ENCODE measurements at regions not wholly inside any gene's neighbourhood (a gene's known extent, or its start where the extent isn't known, plus 50 kb on each side); places are given as distances from the start of the nearest gene placed in this dataset.

DNA sequence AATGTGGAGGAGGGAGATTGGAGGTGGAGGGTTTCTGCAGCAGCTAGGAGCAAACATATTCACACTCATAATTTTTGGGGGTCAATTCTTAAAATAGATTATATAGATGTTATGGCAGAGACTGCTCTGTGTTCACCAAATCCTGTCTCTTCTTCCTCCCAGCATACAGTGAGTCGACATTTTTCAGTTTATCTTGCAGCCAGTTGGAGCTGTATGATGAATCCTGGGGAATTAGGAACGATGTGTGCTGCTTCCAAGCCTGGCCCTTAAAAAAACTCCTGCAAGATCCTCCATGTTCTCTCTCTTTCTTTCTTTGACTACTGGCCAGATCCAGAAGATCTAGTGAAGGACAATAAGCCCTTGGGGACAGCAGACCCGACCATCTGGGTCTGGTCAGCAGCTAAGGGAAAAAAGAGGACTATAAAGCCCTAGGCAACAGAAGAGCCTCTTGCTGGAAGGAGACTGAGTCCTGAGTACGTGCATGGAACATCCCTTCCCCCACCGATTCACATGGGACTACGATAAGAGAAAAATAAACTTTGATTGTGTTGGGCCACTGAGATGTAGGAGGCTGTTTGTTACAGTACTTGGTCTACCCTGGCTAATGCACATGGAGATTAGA lies 55.8 kb upstream of the POMP start:
- TF ChIP-seq CTCF (conservative IDR thresholded peaks at IDR 0.05) = no peak
- Mint-ChIP-seq H3K4me1 (peaks cover 9% of the 10 kb centered on the region), H3K9me3 (no peaks in the 10 kb centered on the region), H3K4me3 (no peak overlapping the region), H3K36me3 (ENCODE audit: low read depth) (no peaks in the 10 kb centered on the region), H3K27ac (no peak overlapping the region), H3K27me3 (ENCODE audit: insufficient read depth) (no peaks in the 10 kb centered on the region)
- 94 to 100% methylated on average over 1 to 6 of the region's 6 CpGs for WGBS, 2 experiments (ENCODE audit: insufficient coverage in 1 of 2, insufficient read length in 1 of 2)
- Histone ChIP-seq H3K9ac (ENCODE audit: extremely low read depth, low read length, poor library complexity, severe bottlenecking) (no peak overlapping the region), H3K4me1 (ENCODE audit: control insufficient read depth, insufficient read depth, low read length) (no peaks in the 10 kb centered on the region), H3K27ac (ENCODE audit: low read depth, low read length) (no peak overlapping the region), H3K27me3 (ENCODE audit: control insufficient read depth, insufficient read depth, low read length, poor library complexity, severe bottlenecking) (no peaks in the 10 kb centered on the region), H3K9me3 (ENCODE audit: control insufficient read depth, low read length) (no peaks in the 10 kb centered on the region), H3K36me3 (ENCODE audit: control insufficient read depth, insufficient read depth, low read length) (no peaks in the 10 kb centered on the region), H3K4me3 (ENCODE audit: low read length) (no peak overlapping the region)
- DNase-seq = no peak

- Histone ChIP-seq H3K4me3 (ENCODE audit: low read length) (no peak overlapping the region), H3K9ac (ENCODE audit: extremely low read depth, low read length, poor library complexity, severe bottlenecking) (no peak overlapping the region), H3K4me1 (ENCODE audit: control insufficient read depth, insufficient read depth, low read length) (no peaks in the 10 kb centered on the region), H3K27me3 (ENCODE audit: control insufficient read depth, insufficient read depth, low read length, poor library complexity, severe bottlenecking) (no peaks in the 10 kb centered on the region), H3K36me3 (ENCODE audit: control insufficient read depth, insufficient read depth, low read length) (no peaks in the 10 kb centered on the region), H3K9me3 (ENCODE audit: control insufficient read depth, low read length) (no peaks in the 10 kb centered on the region), H3K27ac (ENCODE audit: low read depth, low read length) (no peak overlapping the region)
- DNase-seq = no peak
- 95% methylated on average over 2 of the region's 2 CpGs; no CpG with 5 or more reads in 1 of the 2 experiments for WGBS, 2 experiments (ENCODE audit: insufficient coverage in 1 of 2, insufficient read length in 1 of 2)
- Mint-ChIP-seq H3K36me3 (ENCODE audit: low read depth) (no peaks in the 10 kb centered on the region), H3K9me3 (no peaks in the 10 kb centered on the region), H3K4me1 (peaks cover 9% of the 10 kb centered on the region), H3K27ac (no peak overlapping the region), H3K4me3 (no peak overlapping the region), H3K27me3 (ENCODE audit: insufficient read depth) (no peaks in the 10 kb centered on the region)
- no peak for TF ChIP-seq CTCF (conservative IDR thresholded peaks at IDR 0.05)
Observed at GRCh38 chr13:28602580-28602979, 56.4 kb upstream of the POMP start.

DNA sequence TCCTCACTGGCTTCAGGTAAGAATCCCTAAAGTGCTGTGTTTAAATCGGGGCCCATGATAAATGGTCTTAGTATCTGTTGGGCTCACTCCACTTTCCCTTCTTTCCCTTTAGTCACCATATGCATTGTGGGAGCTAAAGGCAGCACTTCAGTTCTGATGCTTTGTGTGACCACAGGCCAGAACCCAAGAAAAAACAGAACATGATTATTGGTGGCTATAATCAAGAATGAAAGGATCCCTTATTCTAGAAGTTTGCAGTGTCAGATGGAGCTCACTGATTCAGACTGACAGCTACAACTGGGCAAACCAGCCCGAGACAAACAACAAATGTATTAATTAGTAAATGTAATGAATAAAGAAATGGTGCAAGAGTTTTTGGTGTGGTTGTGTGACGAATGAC lies 57.3 kb upstream of the POMP start:
- H3K4me1 ChIP-seq (ENCODE audit: control insufficient read depth, insufficient read depth, low read length) = no peaks in the 10 kb centered on the region
- H3K27ac Mint-ChIP-seq = no peak overlapping the region
- DNase-seq = no peak
- no peaks in the 10 kb centered on the region for H3K36me3 ChIP-seq (ENCODE audit: control insufficient read depth, insufficient read depth, low read length)
- H3K9me3 ChIP-seq (ENCODE audit: control insufficient read depth, low read length) = no peaks in the 10 kb centered on the region
- H3K36me3 Mint-ChIP-seq (ENCODE audit: low read depth) = no peaks in the 10 kb centered on the region
- no peak overlapping the region for H3K4me3 Mint-ChIP-seq
- H3K4me3 ChIP-seq (ENCODE audit: low read length) = no peak overlapping the region
- peaks cover 9% of the 10 kb centered on the region for H3K4me1 Mint-ChIP-seq
- no peaks in the 10 kb centered on the region for H3K27me3 Mint-ChIP-seq (ENCODE audit: insufficient read depth)
- no peak for TF ChIP-seq CTCF (conservative IDR thresholded peaks at IDR 0.05)
- no peak overlapping the region for H3K27ac ChIP-seq (ENCODE audit: low read depth, low read length)
- no peaks in the 10 kb centered on the region for H3K27me3 ChIP-seq (ENCODE audit: control insufficient read depth, insufficient read depth, low read length, poor library complexity, severe bottlenecking)
- no peak overlapping the region for H3K9ac ChIP-seq (ENCODE audit: extremely low read depth, low read length, poor library complexity, severe bottlenecking)
- 94 to 100% methylated on average over 2 to 3 of the region's 3 CpGs for WGBS, 2 experiments (ENCODE audit: insufficient coverage in 1 of 2, insufficient read length in 1 of 2)
- no peaks in the 10 kb centered on the region for H3K9me3 Mint-ChIP-seq

All from endodermal cell (in vitro differentiated cells).